Esophagus (tissue), 2 donors: ENCODE measurements at regions not wholly inside any gene's neighbourhood (a gene's known extent, or its start where the extent isn't known, plus 50 kb on each side); places are given as distances from the start of the nearest gene placed in this dataset.

Experiments
- H3K27ac ChIP-seq, 2 donors: one replicate each; pipeline ENCODE4 v1.5.1; 2013; ENCODE audit warnings: low read depth in 2 of 2, mild to moderate bottlenecking in 2 of 2, inconsistent platforms in 1 of 2, low read length in 1 of 2, moderate library complexity in 1 of 2
- H3K27me3 ChIP-seq, 2 donors: one replicate each; pipeline ENCODE4 v1.6.1; 2013; ENCODE audit warnings: low read length in 2 of 2, control low read depth in 1 of 2, mild to moderate bottlenecking in 1 of 2; ENCODE audit not compliant: insufficient read depth in 2 of 2, control insufficient read depth in 1 of 2
- H3K36me3 ChIP-seq, 2 donors: one replicate each; pipeline ENCODE4 v1.6.1; 2013; ENCODE audit warnings: low read length in 1 of 2; ENCODE audit not compliant: control insufficient read depth in 2 of 2, insufficient read depth in 2 of 2
- H3K4me1 ChIP-seq, 2 donors: one replicate each; pipeline ENCODE4 v1.6.1; 2013; ENCODE audit warnings: low read length in 1 of 2; ENCODE audit not compliant: control insufficient read depth in 2 of 2, insufficient read depth in 2 of 2
- H3K4me3 ChIP-seq, 2 donors: one replicate each; pipeline ENCODE4 v1.5.1; 2013; ENCODE audit warnings: low read length in 2 of 2, mild to moderate bottlenecking in 2 of 2, low read depth in 1 of 2, moderate library complexity in 1 of 2
- H3K9me3 ChIP-seq, 2 donors: one replicate each; pipeline ENCODE4 v1.6.1; 2013; ENCODE audit warnings: mild to moderate bottlenecking in 2 of 2, low read depth in 1 of 2, low read length in 1 of 2, moderate library complexity in 1 of 2; ENCODE audit not compliant: control insufficient read depth in 2 of 2, insufficient read depth in 1 of 2
- WGBS, 2 donors: extraction: QIAGEN DNeasy Blood & Tissue Kit; methylation state at CpG; one replicate each; pipeline ENCODE4 v1.1.7; 2013; 5-methylcytosine and 5-hydroxymethylcytosine counted together
- donor health status: healthy with polysubstance abuse.
- donor health status: Bipolar disorder and iron deficiency.

DNA sequence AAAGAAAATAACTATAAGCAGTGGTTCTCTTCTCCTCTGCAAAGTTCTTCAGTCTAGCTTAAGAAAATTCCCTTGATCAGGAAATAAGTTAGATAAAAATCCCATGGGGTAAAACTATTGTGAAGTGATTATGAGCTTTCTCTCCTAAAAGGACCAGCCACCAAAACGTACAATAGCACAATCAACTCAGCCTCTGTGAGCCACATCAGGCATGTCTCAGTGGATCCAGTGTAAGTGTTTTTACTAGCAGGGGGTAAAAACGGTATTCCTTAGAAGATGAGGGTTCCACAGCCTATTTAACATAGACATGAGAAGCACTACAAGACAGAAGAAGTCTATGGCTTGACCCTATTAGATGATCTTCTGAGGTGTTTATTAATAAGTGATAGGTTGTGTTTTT is 503.2 kb downstream of the PIK3C3 start:
- no peak overlapping the region for H3K4me3 ChIP-seq
- H3K36me3 ChIP-seq = no peaks in the 10 kb centered on the region
- no peaks in the 10 kb centered on the region for H3K9me3 ChIP-seq
- H3K27me3 ChIP-seq = no peaks in the 10 kb centered on the region
- no peaks in the 10 kb centered on the region for H3K4me1 ChIP-seq
- 40 to 48% methylated on average over 2 of the region's 2 CpGs for WGBS, 2 donors
- no peak overlapping the region for H3K27ac ChIP-seq

DNA sequence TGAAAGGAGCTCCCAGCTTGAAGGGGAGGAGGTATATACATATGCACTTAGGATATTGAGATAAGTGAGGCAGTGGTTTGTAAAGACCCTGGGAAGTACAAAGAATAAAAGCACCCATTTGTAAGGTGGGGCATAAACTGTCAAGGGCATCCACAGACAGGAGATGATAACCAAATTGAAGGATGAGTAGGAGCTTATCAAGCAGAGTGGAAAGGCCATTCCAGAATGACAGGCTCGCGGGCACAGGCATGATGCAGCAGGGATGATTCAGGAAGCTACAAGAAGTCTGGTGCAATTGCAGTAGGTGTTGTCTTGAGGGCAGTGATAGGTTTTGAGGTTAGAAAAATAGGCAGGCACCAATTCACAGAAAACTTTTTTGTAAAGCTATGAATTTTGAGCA is 504.8 kb downstream of the PIK3C3 start:
- H3K36me3 ChIP-seq = no peaks in the 10 kb centered on the region
- no peak overlapping the region for H3K27ac ChIP-seq
- no peaks in the 10 kb centered on the region for H3K9me3 ChIP-seq
- 52 to 67% methylated on average over 2 of the region's 2 CpGs for WGBS, 2 donors
- no peaks in the 10 kb centered on the region for H3K27me3 ChIP-seq
- H3K4me1 ChIP-seq = no peaks in the 10 kb centered on the region
- H3K4me3 ChIP-seq = no peak overlapping the region

DNA sequence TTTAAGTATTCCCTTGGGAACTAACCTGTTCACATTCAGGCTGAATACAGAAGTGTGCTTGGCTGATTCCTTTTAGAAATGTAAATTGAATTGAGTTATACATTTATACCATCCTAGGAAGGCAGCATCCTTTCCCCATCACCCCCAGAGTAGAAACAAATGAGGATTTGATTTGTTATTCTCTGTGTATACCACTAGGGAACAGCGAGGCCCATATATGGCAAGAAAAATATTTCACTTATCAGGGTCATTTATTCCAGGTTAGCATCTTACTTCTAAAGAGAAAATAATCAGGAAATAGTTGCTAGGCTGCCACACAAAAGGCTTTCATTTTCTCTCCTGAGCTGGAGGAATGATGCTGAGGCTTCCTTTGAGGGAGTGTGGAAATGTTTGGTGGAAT is 516.9 kb downstream of the PIK3C3 start:
- Histone ChIP-seq H3K4me3 (no peak overlapping the region), H3K9me3 (no peaks in the 10 kb centered on the region), H3K27ac (no peak overlapping the region), H3K4me1 (peaks cover 0 to 3% of the 10 kb centered on the region in 2 donors), H3K27me3 (no peaks in the 10 kb centered on the region), H3K36me3 (no peaks in the 10 kb centered on the region)
- 65% methylated on average over 1 of the region's 1 CpG for WGBS, 2 donors

DNA sequence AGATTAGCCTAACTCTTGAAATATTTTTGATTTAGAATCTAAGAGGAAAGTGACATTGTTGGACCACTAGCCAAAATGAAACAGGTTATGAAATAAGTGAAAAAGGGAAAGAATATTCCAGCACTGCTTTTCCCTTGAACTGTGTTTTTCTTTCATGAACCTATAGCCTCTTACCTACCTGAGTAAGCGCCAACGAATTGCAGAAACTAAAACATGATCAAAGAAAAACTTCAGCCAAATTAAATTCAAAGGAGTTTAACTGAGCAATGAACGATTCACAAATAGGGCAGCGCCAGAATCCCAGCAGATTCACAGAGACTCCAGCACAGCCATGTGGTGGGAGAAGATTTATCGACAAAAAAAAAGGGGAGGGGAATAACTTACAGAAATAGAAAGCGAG is 518.6 kb downstream of the PIK3C3 start:
- H3K4me1 ChIP-seq = peaks cover 0 to 3% of the 10 kb centered on the region in 2 donors
- 59 to 79% methylated on average over 6 of the region's 6 CpGs for WGBS, 2 donors
- H3K9me3 ChIP-seq = no peaks in the 10 kb centered on the region
- H3K36me3 ChIP-seq = no peaks in the 10 kb centered on the region
- H3K27me3 ChIP-seq = no peaks in the 10 kb centered on the region
- no peak overlapping the region for H3K27ac ChIP-seq
- H3K4me3 ChIP-seq = no peak overlapping the region

DNA sequence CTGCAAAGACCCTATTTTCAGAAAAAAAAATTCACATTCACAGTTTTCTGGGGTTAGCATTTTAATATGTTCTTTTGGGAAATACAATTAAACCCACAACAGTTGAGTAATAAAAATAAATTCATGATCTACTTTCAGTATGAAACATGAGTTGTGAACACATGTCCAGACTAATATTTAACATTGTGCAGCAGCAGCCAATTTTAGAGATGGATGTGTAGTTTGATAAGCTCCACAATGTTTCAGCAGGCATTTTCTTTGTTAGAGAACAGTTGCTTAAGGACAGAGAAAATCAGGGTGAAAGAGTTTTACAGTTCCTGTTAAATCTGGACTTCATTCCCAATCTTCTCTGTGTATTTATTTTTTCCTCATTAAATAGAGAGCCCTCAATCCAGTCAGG is 519.5 kb downstream of the PIK3C3 start:
- Histone ChIP-seq H3K9me3 (no peaks in the 10 kb centered on the region), H3K36me3 (no peaks in the 10 kb centered on the region), H3K4me1 (peaks cover 0 to 3% of the 10 kb centered on the region in 2 donors), H3K27ac (no peak overlapping the region), H3K4me3 (no peak overlapping the region), H3K27me3 (no peaks in the 10 kb centered on the region)

DNA sequence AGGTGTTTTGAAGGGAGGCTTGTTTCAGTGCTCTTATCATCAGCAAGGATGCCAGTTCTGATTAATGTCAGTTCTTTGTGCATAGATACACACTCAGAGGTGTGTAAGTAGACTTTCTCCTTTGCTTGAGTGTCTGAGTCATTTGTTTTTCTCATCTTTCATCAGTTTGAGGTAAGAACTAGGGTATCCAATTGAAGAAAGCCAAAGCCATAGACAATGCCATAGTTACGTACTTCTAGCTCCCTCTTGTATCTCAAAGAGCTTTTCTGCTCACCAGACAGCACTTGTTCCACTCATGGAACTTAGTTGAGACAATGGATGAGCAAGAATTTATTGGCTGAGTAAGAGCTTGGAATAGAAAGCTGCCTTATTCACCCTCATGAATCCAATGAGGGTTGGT is 520.1 kb downstream of the PIK3C3 start:
- 64 to 72% methylated on average over 1 of the region's 1 CpG for WGBS, 2 donors
- H3K27me3 ChIP-seq = no peaks in the 10 kb centered on the region
- H3K4me1 ChIP-seq = no peaks in the 10 kb centered on the region

DNA sequence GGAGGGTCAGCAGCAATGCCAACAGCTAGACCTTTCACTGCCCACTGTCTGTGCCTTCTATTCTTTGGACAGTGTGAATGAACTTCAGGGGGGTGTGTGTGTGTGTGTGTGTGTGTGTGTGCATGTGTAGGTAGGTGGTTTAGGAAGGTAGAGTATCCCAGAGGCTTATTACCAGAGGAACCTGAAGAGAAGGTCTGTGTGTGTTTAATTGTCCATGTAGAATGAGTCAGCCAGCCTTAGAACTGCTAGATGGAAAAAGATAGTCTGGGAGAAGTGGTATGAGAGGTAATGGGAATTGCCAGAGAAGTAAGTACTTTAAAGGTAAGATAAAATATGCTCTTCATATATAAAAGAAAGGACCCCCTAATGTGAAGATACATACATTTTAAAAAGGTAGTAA is 522.2 kb downstream of the PIK3C3 start:
- Histone ChIP-seq H3K27ac (no peak overlapping the region), H3K9me3 (no peaks in the 10 kb centered on the region), H3K4me1 (no peaks in the 10 kb centered on the region), H3K36me3 (no peaks in the 10 kb centered on the region), H3K27me3 (no peaks in the 10 kb centered on the region), H3K4me3 (no peak overlapping the region)

More for the DNA sequence above, 520.1 kb downstream of the PIK3C3 start:
- H3K9me3 ChIP-seq = no peaks in the 10 kb centered on the region
- no peak overlapping the region for H3K27ac ChIP-seq
- H3K4me3 ChIP-seq = no peak overlapping the region
- no peaks in the 10 kb centered on the region for H3K36me3 ChIP-seq

DNA sequence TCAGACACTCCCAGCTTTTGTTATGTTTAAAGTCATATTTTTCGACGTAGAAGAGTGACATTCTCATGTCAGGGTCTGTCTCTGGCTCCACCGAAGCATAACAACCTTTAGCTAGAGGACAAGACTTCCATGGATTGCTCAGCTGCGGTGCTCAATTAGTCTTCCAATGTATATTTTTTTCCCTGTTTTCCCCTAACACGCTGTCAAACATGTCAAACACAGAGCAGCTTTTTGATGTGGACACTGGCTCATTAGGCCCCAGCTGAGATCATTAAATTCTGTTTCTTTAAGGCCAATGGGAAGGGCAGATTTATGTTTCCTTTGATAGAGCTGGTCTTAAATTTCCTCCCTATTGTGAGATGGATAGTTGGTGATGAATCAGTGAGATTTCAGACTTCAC is 525.4 kb downstream of the PIK3C3 start:
- no peaks in the 10 kb centered on the region for H3K27me3 ChIP-seq
- WGBS, 2 donors = 60 to 69% methylated on average over 5 of the region's 5 CpGs

DNA sequence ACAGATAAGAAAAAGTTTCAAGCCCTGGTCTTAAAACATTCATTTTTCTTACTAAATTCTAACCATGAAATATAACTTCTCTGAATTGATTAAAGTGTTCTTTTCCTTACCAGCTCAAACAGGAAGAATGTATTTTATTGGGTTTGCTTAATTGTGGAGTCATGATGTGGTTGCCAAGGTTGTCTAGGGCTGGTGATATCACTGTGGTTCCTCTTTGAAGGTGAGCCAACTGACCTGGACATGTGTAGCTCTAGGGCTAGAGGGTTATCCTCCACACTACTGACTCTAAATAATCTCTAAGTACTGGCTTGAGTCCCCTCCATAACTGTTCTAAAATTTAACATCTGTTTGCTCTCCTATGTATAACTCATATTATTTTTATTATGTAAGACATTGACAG is 529.6 kb downstream of the PIK3C3 start:
- no peak overlapping the region for H3K4me3 ChIP-seq
- H3K36me3 ChIP-seq = no peaks in the 10 kb centered on the region
- H3K4me1 ChIP-seq = no peaks in the 10 kb centered on the region
- H3K27me3 ChIP-seq = no peaks in the 10 kb centered on the region
- H3K27ac ChIP-seq = no peak overlapping the region
- peaks cover 0 to 3% of the 10 kb centered on the region in 2 donors for H3K9me3 ChIP-seq

More for the DNA sequence above, 525.4 kb downstream of the PIK3C3 start:
- Histone ChIP-seq H3K4me3 (no peak overlapping the region), H3K4me1 (no peaks in the 10 kb centered on the region), H3K36me3 (no peaks in the 10 kb centered on the region), H3K27ac (no peak overlapping the region), H3K9me3 (peaks cover 0 to under 1% of the 10 kb centered on the region in 2 donors)

DNA sequence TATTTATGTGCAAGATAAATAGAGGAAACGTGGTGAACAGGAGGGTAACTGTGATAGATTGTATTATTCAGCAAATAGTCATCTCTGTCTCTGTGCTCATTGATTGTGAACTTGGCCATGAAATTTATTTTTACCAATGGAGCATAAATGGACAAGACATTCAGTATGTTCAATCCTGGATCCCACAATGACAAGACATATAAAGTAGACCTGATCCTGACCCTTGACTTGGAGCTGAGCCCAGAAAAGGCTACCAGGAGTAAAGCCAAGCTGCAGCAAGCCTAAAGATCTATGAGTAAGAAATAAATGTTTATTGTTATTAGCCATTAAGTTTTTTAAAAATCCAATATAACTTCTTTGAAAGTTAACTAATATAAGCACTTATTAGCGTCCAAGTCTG is 531.2 kb downstream of the PIK3C3 start:
- H3K4me3 ChIP-seq = no peak overlapping the region
- peaks cover 0 to 3% of the 10 kb centered on the region in 2 donors for H3K9me3 ChIP-seq
- no peaks in the 10 kb centered on the region for H3K36me3 ChIP-seq
- no peaks in the 10 kb centered on the region for H3K27me3 ChIP-seq
- no peaks in the 10 kb centered on the region for H3K4me1 ChIP-seq
- H3K27ac ChIP-seq = no peak overlapping the region
- 36 to 44% methylated on average over 2 of the region's 2 CpGs for whole genome bisulfite sequencing, 2 donors
